Colonic mucosa (tissue), 4 donors: ENCODE measurements at regions not wholly inside any gene's neighbourhood (a gene's known extent, or its start where the extent isn't known, plus 50 kb on each side); places are given as distances from the start of the nearest gene placed in this dataset.
"Not testable (repeated sequence)": the region's sequence is repeated elsewhere in the genome, so short reads cannot be mapped to it uniquely, and the experiment has no call there.

Experiments
- DNase-seq: peaks from one replicate; pipeline ENCODE4 v3.0.0-alpha.2; 2020
- H3K27ac ChIP-seq: fragments of 200-600 bp; one replicate; pipeline ENCODE4 v1.8.0; 2021
- H3K27me3 ChIP-seq: fragments of 200-600 bp; one replicate; pipeline ENCODE4 v1.8.0; 2021
- H3K36me3 ChIP-seq: fragments of 200-600 bp; one replicate; pipeline ENCODE4 v1.8.0; 2021
- H3K4me1 ChIP-seq: fragments of 200-600 bp; one replicate; pipeline ENCODE4 v1.8.0; 2021; ENCODE audit warnings: mild to moderate bottlenecking
- H3K4me3 ChIP-seq: fragments of 200-600 bp; one replicate; pipeline ENCODE4 v1.8.0; 2021
- H3K9ac ChIP-seq, 2 donors: one replicate each; pipeline ENCODE4 v1.7.0; 2013; ENCODE audit warnings: control low read depth in 2 of 2, low read depth in 2 of 2, low read length in 2 of 2
- H3K9me3 ChIP-seq: fragments of 200-600 bp; one replicate; pipeline ENCODE4 v1.8.0; 2021
- intact Hi-C: fragments of 100-400 bp; cut with DNase I; formaldehyde crosslinking; loops from one replicate; pipeline ENCODE4 v1.14.1; 2022
- TF ChIP-seq, protein P1 (sequence below): fragments of 200-600 bp; IDR thresholded peaks from one replicate; pipeline ENCODE4 v1.8.0; 2022; ENCODE audit warnings: antibody characterized with exemption, mild to moderate bottlenecking
- donor health status: healthy.
- donor health status: DM: no; HTN: no; CAD: no.
- donor health status: DM: no; HTN: no; CAD: no.

DNA sequence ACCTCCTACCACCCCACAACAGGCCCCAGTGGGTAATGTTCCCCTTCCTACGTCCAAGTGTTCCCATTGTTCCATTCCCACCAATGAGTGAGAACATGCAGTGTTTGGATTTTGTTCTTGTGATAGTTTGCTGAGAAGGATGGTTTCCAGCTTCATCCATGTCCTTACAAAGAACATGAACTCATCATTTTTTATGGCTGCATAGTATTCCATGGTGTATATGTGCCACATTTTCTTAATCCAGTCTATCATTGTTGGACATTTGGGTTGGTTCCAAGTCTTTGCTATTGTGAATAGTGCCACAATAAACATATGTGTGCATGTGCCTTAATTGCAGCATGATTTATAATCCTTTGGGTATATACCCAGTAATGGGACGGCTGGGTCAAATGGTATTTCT lies 81.6 kb downstream of the P2RY10 start:
- H3K27ac ChIP-seq, H3K36me3 ChIP-seq, intact Hi-C loops, H3K4me3 ChIP-seq, H3K4me1 ChIP-seq, H3K27me3 ChIP-seq, H3K9me3 ChIP-seq, H3K9ac ChIP-seq, DNase-seq: not testable (repeated sequence)

DNA sequence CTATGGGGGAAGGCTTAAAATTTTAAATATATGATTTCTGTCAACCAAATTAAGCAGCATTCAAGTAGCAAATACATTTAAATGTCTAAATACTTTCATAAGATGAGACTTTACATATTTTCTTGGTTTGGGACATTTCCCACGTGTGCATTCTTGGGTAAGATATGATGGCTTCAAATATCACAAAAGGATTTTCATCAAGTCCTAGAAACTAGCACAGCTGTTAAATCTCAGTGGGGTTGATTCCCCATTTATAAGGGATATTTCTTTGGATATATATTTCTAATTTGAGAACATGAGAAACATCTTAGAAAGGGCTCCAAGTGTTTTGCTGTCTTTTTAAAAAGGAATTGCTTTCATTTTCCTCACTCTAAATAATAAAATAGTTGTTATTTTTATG lies 90.2 kb downstream of the P2RY10 start:
- Histone ChIP-seq H3K36me3 (no peaks in the 10 kb centered on the region), H3K27ac (no peak overlapping the region), H3K9me3 (no peaks in the 10 kb centered on the region), H3K9ac (no peak overlapping the region), H3K4me1 (no peaks in the 10 kb centered on the region), H3K27me3 (no peaks in the 10 kb centered on the region), H3K4me3 (no peak overlapping the region)
- no peak for DNase-seq
- intact Hi-C loops = no loop called here
- TF ChIP-seq, protein P1, sequence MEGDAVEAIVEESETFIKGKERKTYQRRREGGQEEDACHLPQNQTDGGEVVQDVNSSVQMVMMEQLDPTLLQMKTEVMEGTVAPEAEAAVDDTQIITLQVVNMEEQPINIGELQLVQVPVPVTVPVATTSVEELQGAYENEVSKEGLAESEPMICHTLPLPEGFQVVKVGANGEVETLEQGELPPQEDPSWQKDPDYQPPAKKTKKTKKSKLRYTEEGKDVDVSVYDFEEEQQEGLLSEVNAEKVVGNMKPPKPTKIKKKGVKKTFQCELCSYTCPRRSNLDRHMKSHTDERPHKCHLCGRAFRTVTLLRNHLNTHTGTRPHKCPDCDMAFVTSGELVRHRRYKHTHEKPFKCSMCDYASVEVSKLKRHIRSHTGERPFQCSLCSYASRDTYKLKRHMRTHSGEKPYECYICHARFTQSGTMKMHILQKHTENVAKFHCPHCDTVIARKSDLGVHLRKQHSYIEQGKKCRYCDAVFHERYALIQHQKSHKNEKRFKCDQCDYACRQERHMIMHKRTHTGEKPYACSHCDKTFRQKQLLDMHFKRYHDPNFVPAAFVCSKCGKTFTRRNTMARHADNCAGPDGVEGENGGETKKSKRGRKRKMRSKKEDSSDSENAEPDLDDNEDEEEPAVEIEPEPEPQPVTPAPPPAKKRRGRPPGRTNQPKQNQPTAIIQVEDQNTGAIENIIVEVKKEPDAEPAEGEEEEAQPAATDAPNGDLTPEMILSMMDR = no peak

DNA sequence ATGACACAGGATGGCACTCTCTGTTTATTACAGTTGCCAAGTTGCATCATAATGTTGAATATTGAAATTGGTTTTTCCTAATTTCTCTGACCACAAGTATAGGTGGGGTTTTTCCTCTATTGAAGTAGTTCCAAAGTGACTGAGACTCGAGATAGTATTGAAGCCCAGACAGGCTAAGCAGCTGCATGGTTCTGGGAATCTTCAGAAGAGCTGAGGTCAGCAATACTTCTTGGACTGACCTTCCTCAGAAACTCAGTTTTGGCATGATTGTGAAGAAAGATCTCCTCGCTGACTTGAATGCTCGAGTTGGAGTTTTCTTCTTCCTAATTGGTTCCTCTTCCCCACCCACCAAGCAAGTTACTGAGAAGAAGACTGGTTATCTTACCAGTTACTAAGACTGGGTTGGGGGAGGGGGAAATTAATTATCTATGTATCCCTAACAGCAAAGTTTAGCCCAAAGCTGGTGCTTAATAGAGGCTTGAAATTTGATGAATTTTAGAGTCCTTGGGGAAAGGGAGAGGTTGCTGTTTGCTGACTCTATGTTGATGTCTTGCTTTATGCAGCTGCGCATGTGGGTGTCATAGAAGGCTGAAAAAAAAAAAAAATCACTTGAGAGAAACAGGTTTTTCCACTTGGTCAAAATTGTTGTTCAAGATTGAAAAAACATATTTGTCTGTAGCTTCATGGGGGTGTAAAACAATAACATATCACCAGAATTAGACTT lies 91.1 kb downstream of the P2RY10 start:
- H3K9me3 ChIP-seq = no peaks in the 10 kb centered on the region
- H3K27ac ChIP-seq = no peak overlapping the region
- no peaks in the 10 kb centered on the region for H3K27me3 ChIP-seq
- TF ChIP-seq, protein P1 = no peak
- no peaks in the 10 kb centered on the region for H3K36me3 ChIP-seq
- no peaks in the 10 kb centered on the region for H3K4me1 ChIP-seq
- H3K4me3 ChIP-seq = no peak overlapping the region
- H3K9ac ChIP-seq = no peak overlapping the region
- intact Hi-C loops = no loop called here
- no peak for DNase-seq

DNA sequence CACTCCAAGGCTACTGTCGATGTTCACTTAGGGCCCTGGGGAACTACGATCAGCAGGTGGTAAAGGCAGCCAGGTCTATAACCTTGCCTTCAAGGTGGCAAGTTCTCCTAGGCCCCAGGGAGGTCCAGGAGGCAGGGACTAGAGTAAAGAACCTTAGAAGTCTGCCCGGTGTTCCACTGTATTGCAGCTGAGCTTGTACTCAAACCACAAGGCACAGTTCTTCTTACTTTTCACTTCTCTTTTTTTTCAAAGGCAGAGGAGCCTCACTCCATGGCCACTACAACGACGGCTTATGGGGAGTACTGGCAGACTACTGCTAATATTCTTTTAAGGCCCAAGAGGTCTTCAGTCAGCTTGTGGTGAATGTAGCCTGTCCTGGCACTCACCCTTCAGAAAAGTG lies 78.8 kb upstream of the GPR174 start:
- Histone ChIP-seq H3K27me3 (no peaks in the 10 kb centered on the region), H3K27ac (no peak overlapping the region), H3K9me3 (no peaks in the 10 kb centered on the region), H3K4me3 (no peak overlapping the region), H3K9ac (no peak overlapping the region), H3K4me1 (no peaks in the 10 kb centered on the region), H3K36me3 (no peaks in the 10 kb centered on the region)
- DNase-seq = no peak
- TF ChIP-seq, protein P1 = no peak
- intact Hi-C loops = no loop called here

DNA sequence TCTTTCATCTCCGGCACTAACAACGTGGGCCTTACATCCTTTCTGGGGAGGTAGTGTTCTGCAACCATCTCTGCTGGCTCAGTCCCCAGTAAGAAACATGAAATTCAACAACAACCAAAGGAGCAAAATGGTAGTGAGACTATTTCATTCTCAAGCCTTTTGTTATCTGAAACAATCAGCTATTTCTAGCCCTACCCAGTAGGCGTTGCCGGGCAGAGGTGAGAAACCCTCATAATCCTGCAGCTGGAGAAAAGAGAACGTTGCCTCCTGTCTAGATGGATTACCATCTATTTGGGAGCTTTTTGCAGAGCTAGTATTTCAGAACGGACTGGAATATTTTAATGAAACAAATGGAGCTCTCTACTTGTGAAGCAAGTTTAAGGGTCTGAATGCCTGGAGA lies 66.4 kb upstream of the GPR174 start:
- Histone ChIP-seq H3K9ac (no peak overlapping the region), H3K27me3 (no peaks in the 10 kb centered on the region), H3K27ac (no peak overlapping the region), H3K9me3 (no peaks in the 10 kb centered on the region), H3K36me3 (no peaks in the 10 kb centered on the region), H3K4me3 (no peak overlapping the region), H3K4me1 (no peaks in the 10 kb centered on the region)
- intact Hi-C loops = no loop called here
- TF ChIP-seq, protein P1 = no peak
- DNase-seq = no peak

DNA sequence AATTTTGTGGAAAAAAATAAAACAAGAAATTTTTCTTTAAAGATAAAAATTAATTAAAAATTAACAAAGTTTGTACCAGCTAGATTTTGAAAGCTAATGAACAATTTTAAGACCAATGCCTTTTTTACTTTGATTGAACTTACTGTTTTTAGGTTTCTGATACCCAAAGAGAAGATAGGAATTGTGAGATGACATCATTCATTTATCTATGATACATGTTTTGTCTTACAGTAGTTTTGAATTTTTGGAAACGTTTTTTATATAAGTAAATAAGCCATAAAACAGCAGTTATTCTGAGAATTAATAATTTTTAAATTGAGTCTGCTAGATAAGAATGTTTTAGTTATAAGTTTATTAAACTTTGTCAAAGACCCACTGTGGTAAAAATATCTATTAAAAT lies 65.0 kb upstream of the GPR174 start:
- Histone ChIP-seq H3K27me3 (no peaks in the 10 kb centered on the region), H3K4me3 (no peak overlapping the region), H3K27ac (no peak overlapping the region), H3K4me1 (no peaks in the 10 kb centered on the region), H3K9me3 (no peaks in the 10 kb centered on the region), H3K36me3 (no peaks in the 10 kb centered on the region), H3K9ac (no peak overlapping the region)
- intact Hi-C loops = no loop called here
- TF ChIP-seq, protein P1 = no peak
- DNase-seq = no peak
